T47D (cell line): ENCODE measurements at regions not wholly inside any gene's neighbourhood (a gene's known extent, or its start where the extent isn't known, plus 50 kb on each side); places are given as distances from the start of the nearest gene placed in this dataset.

ENCODE experiments used
- DNase-seq, 2 experiments: peaks; one replicate each; pipeline versions ENCODE4 v3.0.0 to v3.0.0-alpha.2; 2011 to 2012; ENCODE audit warnings: low read depth in 1 of 2, low spot score in 1 of 2
- JUND ChIP-seq: IDR thresholded peaks from 2 replicates; pipeline ENCODE4 v1.6.1; 2012; ENCODE audit warnings: low read depth
- in situ Hi-C: cut with HindIII; loops from 2 replicates; pipeline ENCODE4 v1.10.0; 2016; ENCODE audit warnings: low sequenced_read_pairs, low pct_unique_long_range_greater_than_20kb

DNA sequence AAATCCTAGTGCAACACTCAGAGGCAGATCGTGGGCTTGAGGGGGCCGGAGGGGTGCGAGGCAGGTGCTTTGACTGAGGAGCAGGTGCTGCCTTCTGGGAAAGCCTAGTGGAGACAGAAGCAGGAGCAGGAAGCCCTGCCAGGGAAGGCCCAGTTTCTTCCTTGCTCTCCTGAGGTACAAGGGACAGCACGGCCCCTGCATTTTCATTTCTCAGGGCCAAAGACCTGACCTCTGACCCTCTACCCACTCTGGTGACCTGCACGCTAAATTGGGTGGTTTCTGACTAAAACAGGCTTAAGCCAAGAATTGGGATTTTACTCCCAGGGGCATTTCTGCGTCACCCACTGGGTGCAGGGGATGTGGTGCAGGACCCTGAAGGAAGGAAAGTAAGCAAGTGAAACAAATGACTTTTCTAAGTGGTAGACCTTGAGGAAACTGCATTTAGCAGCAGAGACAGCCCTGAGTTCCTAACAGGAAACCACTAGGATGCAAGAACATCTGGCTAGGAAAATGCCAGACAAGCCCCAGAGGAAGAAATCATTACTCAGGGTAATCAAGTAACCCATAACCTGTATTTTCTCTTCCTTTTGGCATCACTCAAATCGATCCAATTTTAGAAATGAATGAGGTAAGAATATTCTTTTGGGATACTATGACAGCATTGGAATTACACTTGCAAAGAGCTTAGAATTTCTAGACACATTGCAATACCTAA lies 141.7 kb downstream of the CD164 start:
- in situ Hi-C loops = no loop called here
- DNase-seq = no peak
- TF ChIP-seq JUND = no peak

DNA sequence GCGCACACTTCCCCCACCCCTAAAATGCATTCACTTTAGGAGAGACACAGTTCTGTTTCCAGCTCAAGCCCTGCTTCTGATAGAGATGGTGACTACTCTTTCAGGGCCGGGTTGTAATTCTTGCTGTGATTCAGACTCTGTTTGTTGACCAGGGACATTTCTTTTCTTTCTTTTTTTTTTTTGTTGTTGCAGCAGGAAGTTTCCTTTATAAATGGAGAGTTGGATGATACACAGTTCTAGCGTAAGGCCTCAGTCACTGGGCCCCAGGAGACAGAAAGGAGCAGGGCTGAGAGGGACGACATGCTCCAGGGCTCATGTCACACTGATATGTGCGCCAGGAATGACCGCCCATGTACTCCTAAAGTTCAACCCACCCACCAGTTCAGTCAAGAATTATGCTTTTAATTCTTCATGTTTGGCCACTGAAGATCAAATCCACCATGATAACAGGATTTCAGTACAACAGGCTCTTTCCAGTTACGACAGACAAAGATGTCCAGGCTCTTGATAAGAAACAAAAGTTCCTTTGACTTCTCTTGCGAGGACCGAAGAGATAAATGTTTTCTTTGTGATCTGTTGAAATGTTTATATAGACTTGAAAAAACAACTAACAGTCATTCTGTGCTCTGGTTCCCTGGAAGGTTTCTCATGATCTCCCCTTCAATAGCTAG lies 142.5 kb downstream of the CD164 start:
- no peak for TF ChIP-seq JUND
- DNase-seq = no peak
- in situ Hi-C loops = no loop called here

DNA sequence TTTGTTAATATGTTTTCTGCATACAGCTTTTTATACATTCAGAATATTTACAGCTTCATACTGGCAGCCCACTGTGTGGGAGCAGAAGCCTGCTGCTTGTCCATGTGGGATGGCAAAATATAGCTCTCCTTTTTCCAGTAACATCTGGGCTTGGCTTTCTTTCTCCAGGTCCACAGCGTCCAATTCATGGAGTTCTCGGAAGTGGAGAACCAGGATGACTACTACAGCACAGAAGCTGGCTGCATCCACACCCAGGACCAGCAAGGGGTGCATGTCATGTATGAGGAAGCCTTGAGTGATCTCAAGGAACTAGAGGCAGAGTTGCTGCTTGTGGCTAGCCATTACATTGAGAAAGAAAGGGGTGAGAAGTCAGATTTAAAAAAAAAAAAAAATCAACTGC lies 143.1 kb downstream of the CD164 start:
- no peak for TF ChIP-seq JUND
- DNase-seq = no peak
- in situ Hi-C loops = no loop called here

DNA sequence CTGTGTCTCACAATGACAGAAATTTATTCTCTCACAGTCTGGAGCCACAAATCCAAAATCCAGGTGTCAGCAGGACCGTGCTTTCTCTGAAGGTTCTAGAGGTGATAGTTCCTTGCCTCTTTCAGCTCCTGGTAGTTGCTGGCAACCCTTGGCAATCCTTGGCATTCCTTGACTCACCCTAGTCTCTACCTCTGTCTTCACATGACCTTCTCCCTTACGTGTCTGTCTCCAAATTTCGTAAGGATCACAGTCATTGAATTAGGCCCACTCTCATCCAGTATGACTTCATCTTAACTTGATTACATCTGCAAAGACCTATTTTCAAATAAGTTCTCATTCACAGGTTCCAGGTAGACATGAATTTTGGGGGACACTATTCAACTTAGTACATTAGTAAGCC lies 143.1 kb downstream of the CEP57L1 start:
- in situ Hi-C loops = no loop called here
- no peak for TF ChIP-seq JUND
- DNase-seq = no peak

- in situ Hi-C loops = no loop called here
- DNase-seq = no peak
- no peak for TF ChIP-seq JUND
Observed at GRCh38 chr6:109237986-109238329, 142.7 kb downstream of the CEP57L1 start.

GRCh38 chr6:109237077-109237985 lies 142.0 kb downstream of the CEP57L1 start:
- no peak for DNase-seq
- in situ Hi-C loops = no loop called here
- no peak for TF ChIP-seq JUND

DNA sequence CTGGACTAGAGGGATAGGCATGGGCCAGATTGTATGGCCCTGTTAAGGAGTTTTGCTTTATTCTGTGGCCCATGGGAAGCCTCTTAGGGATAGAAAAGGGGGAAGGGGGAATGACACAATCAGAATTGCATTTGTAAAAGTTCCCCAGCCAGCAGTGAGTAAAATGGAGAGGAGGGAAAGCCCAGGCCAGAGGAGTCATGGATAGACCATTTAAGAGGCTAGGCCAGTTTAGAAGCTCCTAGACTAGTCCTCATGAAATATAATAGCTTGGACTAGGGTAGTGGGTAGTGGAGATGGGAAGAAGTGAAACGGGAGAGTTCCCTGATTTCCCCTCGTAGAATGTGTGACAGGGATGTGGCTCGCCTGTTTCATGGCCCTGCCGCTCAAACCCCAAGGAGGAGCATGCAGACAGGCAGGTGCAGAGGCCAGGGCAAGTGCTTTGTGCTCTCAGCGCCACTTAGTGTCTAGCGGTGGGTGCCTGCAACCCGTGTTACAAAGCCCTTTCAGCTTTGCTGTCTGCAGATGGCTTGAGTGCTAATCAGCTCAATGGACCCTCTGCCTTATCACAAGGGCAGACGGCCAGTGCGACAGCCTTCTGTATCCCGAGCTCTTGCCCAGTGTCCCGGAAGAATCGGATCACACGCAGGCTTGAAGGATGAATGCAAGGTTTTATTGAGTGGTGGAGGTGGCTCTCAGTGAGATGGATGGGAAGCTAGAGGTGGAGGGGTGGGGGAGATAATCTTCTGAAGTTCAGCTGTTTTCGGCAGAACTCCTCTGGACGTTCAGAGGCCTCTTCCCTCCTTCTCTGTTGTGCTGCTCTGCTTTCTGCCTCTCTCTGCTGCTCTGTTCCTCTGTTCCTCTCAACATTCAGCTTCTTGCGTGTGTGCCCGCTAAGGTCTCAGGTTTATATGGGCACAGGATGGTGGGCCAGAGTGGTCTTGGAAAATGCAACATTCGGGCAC lies 141.1 kb downstream of the CEP57L1 start:
- DNase-seq = peak; percentile 15 to 59
- TF ChIP-seq JUND = no peak
- in situ Hi-C loops = no loop called here

GRCh38 chr6:109235481-109236038 lies 140.3 kb downstream of the CEP57L1 start:
- no peak for DNase-seq
- in situ Hi-C loops = no loop called here
- TF ChIP-seq JUND = no peak

DNA sequence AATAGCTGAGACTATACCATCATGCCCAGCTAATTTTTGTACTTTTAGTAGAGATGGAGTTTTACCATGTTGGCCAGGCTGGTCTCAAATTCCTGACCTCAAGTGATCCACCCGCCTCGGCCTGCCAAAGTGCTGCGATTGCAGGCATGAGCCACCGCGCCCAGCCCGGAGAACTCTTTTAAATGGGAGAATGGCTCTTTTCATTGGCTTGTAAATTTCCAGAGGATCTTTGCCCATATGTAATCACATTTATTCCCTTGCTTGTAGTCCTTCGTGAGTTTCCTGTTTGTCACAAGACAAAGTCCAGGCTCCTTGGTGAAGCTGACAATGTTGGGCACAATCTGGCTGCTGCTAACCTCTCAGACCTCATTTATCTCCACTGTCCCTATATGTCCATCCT lies 135.1 kb downstream of the CEP57L1 start:
- no peak for TF ChIP-seq JUND
- in situ Hi-C loops = no loop called here
- DNase-seq = no peak

DNA sequence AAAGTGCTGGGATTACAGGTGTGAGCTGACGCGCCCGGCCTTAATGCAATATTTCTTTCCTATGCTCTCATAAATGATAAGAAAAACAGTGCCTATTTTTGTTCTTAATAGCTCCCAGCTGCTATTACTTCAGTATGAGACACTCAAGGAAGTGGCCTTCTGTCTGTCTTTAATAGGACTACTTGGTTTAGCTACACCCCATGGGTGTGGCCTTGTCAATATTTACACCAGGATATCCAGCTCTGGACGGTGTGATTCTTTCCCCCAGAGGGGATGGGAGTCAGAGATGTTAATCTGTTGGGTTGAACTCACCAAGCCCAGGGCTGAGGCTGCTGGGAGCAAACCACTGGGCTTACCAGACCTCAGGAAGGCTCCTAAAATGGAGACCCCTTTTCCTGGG lies 134.2 kb downstream of the CEP57L1 start:
- in situ Hi-C loops = no loop called here
- peak in 1 of 2 experiments; percentile 69 for DNase-seq
- no peak for TF ChIP-seq JUND

GRCh38 chr6:109227646-109228045 lies 132.3 kb downstream of the CEP57L1 start:
- no peak for DNase-seq
- no peak for TF ChIP-seq JUND
- in situ Hi-C loops = no loop called here

- no peak for TF ChIP-seq JUND
- in situ Hi-C loops = no loop called here
- DNase-seq = no peak
Observed at GRCh38 chr6:109226353-109226752, 131.0 kb downstream of the CEP57L1 start.
